NCI-H128 (cell line): ENCODE measurements at regions not wholly inside any gene's neighbourhood (a gene's known extent, or its start where the extent isn't known, plus 50 kb on each side); places are given as distances from the start of the nearest gene placed in this dataset.

Source experiments
- DNase-seq: peaks from one replicate; lab custom pipeline; 2025; ENCODE audit not compliant: unreplicated experiment; lab: John Stamatoyannopoulos, UW

DNA sequence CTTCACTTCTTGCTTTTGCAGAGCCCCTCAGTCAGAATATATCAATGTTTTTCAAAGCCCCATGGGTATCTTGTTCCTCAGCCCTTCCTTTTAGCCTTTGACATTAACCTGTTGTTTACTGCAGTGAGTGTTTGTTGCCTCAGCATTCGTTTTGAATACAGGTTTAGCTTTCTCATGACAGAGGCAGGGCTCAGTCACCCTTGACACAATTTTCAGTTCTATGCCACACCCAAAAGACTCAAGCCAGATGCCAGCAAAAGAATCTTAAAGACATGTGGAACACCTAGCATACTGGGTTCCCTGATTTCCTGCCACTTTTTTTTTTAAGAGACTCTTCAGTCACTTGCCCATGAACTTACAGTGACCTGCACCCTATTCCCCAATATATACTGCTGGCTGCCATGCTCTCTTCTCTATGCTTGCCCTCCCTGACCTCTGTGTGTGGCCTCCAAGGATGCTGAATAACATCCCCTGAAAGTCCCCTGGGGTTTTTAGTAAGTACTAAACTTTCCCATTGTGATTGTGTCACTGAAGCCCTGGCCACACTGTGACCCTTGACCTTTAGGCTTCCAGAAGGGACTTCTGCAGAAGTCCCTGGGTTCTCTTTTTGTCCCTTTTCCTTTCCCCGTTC, 1225.5 kb downstream of the TBC1D22A start:
- no peak for DNase-seq

DNA sequence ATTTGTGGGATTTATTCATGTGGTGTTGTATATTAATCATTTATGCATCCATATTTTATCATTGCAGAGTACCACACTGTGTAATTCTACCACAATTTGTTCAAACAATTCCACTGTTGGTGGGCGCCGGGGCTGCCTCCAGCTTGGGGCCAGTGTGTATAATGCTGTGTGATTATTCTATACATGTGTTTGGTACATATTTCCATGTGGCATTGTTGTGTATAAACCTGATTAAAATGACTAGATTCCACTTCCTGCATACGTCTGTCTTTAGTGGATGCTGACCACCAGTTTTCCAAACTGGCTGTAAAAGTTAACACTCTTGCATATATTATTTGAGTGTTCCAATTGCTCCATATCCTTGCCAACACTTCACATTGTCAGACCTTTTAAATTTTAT, 1213.8 kb downstream of the TBC1D22A start:
- DNase-seq, result no peak

DNA sequence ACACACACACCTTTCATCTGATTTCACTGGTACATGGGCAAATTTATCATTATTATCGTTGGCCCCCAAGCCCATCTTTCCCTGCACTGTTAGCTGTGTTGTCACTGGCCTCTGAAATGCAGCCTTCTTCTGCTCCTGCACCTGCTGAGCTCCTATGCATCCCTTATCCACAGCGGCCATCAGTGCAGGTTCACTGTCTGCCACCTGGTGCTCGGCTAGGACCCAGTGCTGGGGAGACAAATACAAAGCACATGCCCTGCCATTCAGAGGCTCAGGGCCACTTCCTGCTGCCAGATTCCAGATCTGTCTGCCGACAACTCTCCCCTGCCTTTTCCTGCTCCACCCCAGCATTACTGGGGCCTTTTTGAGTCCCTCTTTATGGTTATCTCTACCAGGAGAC, 1205.4 kb downstream of the TBC1D22A start:
- no peak for DNase-seq

DNA sequence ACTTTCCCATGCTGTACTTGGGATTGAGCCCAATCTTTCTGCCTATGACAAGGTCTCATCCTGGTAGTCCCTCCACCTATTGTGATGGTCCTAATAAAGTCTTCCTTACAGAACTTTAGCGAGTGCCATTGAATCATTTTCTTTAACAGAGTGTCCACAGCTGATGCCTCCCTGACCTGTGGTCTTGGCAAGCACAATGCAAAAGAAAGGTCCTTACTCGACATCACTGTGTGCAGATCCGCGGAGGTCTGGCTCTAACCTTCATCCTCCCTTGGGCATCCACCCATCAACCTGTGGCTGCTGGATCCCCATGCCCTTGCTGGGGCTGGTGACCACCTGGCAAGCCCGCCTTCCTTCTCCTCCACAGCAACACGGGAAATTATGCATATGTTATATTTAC, 1203.9 kb downstream of the TBC1D22A start:
- no peak for DNase-seq

DNA sequence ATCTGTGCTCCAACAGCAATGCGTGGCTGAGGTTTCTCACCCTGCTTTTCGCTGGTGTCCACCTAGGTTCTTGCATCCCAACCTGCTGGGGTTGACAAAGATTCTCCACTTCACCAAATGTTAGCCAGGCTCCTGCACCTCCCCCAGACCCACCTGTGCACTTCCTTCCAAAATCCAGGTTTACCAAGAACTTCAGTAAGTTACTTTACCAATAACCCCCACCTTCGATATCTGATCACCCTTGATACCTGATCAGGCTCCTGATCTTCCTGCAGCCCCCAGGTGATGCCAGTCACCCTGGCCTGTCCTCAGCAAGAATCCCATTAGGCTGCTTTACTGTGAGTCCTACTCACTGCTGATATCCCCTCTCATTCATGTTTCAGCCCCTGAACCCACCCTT, 1203.4 kb downstream of the TBC1D22A start:
- DNase-seq, result no peak

DNA sequence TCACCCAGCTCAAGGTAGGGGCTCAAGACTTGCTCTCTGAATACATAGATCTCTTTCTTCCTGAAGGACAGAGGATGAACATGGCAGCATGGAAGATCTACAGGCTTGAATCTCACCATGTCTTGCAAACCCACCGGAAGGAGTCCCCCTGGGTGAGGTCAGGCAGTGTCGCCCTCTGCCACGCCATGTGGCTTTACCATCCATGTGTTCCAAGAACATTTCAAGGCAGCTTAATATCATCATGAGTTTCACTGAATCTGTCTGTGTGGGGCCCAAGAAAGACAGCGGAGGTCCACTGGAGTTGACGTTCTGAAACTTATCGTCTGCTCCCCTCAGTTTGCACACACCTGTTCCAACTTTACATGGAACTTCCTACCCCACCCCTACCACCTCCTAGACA, 1202.6 kb downstream of the TBC1D22A start:
- DNase-seq, result no peak

DNA sequence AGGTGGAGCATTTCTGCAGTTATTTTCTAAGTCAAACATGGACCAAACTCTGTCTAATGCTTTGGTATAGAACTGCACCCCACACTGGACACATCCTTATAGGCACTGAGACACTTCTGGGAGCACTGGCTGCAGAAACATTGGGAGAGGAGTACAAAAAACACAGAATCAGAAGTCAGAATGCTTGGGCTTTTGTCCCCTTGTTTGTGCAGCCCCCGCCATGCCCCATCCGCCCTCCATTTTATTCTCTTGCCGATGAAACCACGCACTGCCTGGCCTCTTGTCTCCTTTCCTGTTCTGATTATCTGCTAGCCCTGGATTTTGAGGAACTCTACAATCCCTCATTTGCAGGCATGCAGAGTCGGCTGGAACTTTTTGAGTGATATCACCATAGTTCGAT, 1201.2 kb downstream of the TBC1D22A start:
- no peak for DNase-seq

DNA sequence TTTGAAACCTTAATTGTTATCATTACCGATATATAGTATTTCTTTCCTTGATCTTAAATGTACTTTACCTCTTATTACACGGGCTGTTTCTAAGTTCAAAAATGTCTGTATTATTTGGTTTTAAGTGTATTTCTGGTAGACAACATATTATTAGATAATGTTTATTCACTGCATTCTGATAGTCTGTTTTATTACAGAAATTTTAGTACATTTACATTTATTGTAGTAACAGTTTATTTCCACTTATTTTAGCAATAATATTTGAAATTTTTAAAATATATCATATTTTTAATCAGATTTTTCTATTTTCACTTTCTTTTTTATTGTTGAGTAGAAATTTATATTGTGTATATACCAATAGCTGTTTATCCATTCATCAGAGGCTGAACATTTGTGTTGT, 1195.2 kb downstream of the TBC1D22A start:
- DNase-seq, result no peak

DNA sequence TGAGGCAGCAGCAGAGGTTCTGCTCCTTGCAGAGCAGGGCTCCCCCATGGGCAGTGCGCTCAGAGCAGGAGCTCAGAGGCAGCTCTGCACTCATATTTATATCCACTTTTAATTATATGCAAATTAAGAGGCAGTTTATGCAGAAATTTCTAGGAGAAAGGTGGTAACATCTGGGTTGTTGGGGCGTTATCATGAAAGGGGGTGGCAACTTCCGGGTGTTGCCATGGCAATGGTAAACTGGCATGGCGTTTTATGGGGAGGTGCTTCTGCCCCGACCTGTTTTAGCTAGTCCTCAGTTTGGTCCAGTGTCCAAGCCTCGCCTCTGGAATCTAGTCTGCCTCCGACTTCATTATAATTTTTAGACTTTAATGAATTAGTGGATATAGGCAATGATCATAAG, 1191.7 kb downstream of the TBC1D22A start:
- no peak for DNase-seq

DNA sequence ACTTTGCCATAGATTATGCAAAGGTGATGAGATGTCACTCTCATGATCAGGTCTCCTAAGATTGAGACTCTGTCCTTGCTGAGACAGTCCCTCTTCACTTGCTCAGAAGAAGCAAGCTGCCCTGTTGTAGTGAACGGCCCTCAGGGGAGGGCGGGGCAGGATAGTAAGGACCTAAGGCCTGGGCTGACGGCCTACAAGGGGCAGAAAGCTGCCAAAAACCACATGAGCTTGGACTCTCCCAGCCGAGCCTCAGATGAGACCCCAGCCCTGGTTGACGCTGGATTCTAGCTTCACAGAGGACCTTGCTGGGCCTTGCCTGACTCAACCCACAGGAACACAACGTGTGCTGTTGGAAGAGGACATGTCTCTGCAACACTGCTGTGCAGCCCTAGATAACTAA, 1182.5 kb downstream of the TBC1D22A start:
- DNase-seq, result no peak

DNA sequence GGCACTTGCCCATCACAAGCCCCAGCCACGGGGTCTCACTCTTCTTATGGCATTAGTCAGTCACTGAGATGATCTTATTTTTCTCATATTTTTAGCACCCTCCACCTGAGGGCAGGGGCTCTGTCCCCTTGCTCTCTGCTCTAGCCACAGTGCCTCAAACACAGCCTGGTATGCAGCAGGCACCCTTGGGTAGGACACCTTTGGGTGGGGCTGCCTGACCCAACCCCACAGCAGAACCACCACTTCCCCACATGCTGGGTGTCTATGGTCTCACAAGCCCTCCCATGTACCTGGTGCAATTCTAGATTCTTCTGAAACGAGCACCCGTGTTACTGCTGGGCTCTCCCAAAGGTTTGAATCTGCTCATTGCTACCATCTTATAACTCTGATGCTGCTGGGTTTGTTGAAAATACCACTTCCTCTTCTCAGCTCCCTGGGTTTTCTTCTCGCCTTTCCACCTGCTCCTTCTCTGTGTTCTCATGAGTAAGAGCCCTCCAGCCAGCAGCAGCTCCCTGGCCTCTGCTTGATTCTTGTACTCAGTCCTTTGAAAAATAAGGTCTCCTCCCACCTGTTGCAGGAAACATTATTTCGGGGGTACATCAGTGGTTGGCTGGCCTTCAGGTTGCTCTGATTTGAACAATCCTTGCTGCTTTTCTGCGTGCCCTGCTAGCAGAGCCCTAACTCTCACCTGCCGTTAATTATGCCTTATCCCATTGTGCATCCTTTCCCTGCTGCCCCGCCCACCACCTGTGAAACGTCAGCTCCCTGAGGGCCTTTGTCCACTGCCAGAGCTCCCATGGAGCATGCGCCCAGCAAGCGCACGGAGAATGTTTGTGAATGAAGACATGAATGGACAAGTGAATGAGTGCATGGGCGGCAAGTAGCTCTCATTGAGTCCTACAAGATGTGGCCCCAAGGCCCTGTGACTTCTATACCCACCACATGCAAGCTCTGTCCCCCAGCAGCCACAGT, 1181.6 kb downstream of the TBC1D22A start:
- no peak for DNase-seq

DNA sequence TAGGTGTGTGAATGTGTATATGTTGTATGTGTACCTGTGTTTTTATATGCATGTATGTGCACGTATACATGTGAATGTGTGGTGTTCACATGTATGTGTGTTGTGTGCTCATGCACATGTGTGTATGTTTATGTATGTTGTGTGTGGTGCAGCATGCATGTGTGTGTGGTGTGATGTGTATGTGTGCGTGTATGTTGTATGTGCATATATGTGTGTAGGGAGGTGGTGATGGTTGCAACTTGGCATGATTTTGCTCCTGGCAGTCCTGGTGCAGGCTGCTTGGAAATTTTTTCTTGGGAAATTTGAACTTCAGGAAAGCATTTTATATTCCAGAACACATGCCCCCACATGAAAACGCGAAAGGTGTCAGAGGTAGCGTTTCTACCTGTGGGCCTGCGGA, 1177.8 kb downstream of the TBC1D22A start:
- DNase-seq, result no peak

DNA sequence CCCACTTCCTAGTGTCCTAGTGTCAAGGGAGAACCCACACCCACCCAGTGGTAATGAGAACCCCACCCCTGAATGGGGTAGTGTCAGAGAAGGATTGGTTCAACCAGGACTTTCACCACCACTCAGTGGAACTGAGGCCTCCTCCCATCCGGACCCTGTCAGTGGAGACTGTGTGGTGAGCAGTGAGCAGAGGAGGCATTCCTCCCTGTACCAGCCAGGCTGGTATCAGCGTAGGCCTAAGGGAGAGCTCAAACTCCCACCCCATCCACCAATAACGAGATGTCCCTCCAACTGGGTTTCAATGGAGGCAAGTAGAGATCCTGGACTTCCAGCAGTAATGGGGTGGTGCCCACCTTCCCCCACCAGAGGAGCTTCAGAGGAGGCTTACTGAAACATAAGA, 1171.4 kb downstream of the TBC1D22A start:
- no peak for DNase-seq

DNA sequence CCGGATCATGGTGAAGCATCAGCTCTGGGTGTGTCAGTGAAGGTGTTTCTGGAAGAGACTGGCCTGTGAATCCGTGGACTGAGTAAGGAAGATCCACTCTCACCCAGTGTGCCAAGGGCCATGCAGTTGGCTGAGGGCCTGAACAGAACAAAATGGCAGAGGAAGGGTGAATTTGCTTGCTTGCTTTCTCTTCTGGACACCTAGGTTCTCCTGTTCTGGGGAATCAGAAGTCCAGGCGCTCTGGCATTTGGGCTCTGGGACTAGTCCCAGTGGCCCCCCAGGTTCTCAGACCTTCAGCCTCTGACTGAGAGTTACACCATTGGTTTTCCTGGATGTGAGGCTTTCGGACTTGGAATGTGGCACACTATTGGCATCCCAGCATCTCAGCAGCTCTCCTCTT, 1170.8 kb downstream of the TBC1D22A start:
- DNase-seq, result no peak

DNA sequence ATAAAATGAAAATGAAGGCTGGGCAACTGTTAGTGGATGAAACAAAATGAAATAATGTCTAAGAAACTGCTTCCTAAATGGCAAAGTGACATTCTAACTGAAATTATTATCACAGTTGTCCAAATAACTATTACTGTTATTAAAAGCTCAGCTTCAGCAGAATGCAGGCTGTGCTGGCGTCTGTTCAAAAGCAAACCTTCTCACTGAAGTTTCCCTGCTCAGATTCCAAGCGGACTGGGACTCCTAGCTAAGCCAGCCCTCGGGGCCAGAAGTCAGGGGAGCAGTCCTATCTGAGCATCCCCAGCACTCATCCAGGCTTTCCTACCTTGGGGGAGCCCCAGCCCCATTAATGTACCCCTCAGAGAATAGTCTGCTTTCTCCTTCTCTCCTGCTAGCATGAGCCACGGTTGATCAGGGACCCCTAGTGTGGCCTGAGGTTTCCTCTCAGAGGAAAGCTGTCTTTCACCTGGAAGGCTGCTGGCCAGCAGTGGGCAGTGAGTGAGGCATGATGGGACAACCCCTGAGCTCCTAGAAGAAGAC, 1167.3 kb downstream of the TBC1D22A start:
- DNase-seq, result no peak

DNA sequence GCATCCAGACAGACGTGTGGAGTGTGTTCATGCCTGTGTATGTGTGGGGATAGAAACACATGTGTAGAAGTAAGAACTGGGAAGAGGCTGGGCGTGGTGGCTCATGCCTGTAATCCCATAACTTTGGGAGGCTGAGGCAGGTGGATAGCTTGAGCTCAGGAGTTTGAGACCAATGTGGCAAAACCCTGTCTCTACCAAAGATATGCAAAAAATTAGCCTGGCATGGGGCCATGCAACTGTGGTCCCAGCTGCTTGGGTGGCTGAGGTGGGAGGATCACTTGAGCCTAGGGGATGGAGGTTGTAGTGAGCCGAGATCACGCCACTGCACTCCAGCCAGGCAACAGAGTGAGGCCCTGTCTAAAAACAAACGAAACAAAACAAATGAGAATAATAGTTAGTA, 1166.6 kb downstream of the TBC1D22A start:
- no peak for DNase-seq

DNA sequence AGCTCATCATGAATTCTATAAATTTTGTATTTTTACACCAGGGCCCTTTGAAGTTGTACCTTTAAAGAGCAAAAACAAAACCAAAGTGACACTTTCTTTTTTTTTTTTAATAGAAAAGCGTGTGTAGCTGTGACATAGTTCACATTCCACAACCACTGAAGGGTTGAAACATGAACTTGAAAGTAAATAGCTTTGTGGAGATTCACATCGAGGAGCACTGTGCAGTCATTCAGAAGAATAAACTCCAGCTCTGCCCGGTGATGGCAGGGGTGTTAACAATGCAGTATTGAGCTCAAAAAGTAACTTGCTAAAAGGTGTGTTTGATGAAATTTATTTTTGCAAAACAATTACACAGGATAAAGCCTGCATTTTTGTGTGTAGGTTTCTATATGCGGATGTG, 1166.2 kb downstream of the TBC1D22A start:
- DNase-seq, result no peak

DNA sequence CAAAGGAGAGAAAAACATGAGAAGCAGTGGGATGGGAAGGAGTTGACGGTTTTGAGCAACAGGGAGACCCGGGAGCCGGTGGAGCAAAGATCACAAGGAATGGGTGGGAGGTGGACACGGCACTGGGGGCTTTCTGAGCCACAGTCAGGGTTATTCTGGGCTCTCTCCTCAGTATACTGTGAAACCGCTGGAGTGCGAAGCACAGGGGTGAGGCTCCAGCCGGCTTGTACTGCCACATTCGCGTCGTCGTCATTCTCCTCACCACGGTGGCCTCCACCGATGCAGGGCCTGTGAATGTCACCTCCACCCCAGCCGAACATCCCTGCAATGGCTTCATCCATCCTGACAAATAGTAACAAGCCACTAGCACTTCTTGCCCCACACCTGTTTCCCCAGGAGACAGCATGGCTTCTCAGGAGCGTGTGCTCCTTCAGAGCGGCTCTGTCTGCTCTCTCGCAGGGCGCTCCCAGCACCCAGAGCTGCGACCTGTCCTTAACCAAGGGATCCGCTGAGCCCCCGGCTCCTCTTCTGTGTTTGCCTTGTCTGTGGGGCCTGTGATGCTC, 1165.3 kb downstream of the TBC1D22A start:
- no peak for DNase-seq

DNA sequence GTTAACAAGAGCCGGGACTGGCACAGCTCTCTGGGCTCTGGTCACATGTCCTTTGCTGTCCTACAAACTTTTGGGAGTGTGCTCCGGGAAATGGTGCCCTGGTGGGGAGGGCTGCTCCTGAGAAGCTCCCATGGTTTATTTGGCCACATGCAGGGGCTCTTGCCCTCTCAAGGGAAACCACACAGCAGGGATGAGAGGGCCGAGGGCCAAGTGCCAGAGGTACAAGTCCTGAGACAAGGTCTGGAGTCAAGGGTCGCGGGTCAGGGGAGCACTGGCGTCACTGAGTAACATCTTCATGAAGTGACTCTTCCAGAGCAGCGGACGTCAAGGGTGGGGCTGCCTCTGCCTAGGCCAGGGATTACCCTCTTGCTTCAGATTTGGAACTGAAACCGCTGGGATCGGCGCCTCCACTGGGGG, 1160.6 kb downstream of the TBC1D22A start:
- no peak for DNase-seq

DNA sequence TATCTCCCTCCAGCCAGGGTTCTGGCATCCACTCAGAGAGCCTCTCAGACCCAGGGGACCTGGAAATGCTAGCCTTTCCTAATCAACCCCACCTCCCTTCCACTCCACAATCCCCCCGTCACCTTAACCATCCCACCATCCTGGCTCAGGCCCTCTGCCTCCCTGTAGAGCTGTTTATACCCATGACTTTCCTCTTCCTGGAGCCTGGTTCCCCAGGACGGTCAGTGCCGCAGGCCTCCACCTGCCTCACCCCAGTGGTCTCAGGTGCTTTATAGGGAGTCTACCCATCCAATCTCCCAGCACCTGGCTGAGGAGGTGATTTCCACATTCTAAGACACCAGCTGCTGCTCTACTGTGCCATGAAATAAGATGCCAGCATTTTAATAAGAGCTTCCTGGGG, 1159.5 kb downstream of the TBC1D22A start:
- no peak for DNase-seq

DNA sequence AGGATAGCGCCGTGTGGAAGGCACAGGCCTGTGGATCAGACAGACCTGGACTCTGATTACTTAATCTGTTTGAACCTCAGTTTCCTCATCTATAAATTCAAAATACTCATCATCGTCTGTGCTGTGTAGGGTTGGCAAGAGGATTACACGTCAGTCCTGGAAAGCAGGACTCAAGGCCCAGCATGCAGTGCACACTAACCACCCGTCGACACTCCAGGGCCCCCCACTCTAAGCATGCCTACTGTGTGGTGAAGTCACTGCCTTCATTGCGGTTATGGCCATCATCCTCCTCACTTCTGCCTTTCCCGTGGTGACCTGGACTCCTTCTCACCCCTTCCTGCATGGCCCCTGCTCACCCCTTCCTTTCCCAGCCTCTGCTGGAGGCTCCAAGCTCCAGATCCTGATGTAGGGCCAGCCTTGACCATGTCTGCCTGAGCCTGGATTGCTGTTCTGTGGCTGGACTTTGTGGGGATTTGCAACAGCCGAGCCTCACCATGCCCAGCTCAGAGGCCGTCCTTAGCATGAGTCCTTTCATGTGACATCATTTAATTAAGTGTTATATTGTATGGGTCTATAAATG, 1158.0 kb downstream of the TBC1D22A start:
- DNase-seq, result no peak

DNA sequence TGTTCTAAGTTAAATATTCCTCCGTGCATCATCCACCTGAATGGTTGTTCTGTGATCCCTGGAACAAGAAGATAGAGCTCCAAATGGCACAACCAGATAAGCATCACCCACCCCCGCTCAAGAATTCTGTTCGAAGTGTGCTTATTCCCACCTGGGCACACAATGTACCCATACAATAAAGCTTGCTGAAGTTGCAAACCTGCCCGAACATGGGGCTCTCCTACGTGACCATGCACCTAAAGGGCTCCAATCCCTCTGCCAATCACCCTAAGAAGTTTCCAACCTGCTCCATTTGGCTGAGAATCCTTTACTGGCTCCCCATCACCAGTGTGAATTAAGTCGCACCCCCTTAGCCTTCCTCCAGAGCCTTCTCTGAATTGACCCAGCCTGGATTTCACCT, 1157.4 kb downstream of the TBC1D22A start:
- DNase-seq, result no peak
